ENCODE measurements at regions not wholly inside any gene's neighbourhood (a gene's known extent, or its start where the extent isn't known, plus 50 kb on each side); places are given as distances from the start of the nearest gene placed in this dataset.

- H3K27me3 Mint-ChIP-seq (ENCODE audit: low read depth): no peaks in the 10 kb centered on the region
- H3K9me3 Mint-ChIP-seq (ENCODE audit: low read depth): no peaks in the 10 kb centered on the region
- H3K4me3 Mint-ChIP-seq (ENCODE audit: unreplicated experiment): no peak overlapping the region
- no peak overlapping the region for H3K27ac Mint-ChIP-seq (ENCODE audit: unreplicated experiment)
- H3K4me1 Mint-ChIP-seq (ENCODE audit: low read depth): no peaks in the 10 kb centered on the region
- DNase-seq (ENCODE audit: low spot score): no peak
- H3K36me3 Mint-ChIP-seq (ENCODE audit: low read depth): no peaks in the 10 kb centered on the region
- no peak for TF ChIP-seq CTCF (IDR thresholded peaks at IDR 0.05)
Measured at GRCh38 chr3:178297740-178298139, 238.5 kb upstream of the KCNMB2 start.

- no peak overlapping the region for H3K4me3 Mint-ChIP-seq (ENCODE audit: unreplicated experiment)
- H3K9me3 Mint-ChIP-seq (ENCODE audit: low read depth): no peaks in the 10 kb centered on the region
- no peaks in the 10 kb centered on the region for H3K27me3 Mint-ChIP-seq (ENCODE audit: low read depth)
- peaks cover 4% of the 10 kb centered on the region for H3K4me1 Mint-ChIP-seq (ENCODE audit: low read depth)
- H3K36me3 Mint-ChIP-seq (ENCODE audit: low read depth): no peaks in the 10 kb centered on the region
- H3K27ac Mint-ChIP-seq (ENCODE audit: unreplicated experiment): no peak overlapping the region
- no peak for DNase-seq (ENCODE audit: low spot score)
- TF ChIP-seq CTCF (IDR thresholded peaks at IDR 0.05): no peak
Measured at GRCh38 chr3:178300441-178300959, 235.7 kb upstream of the KCNMB2 start.

GRCh38 chr3:178302966-178303930 lies 233.0 kb upstream of the KCNMB2 start:
- no peak for TF ChIP-seq CTCF (IDR thresholded peaks at IDR 0.05)
- peaks cover 4% of the 10 kb centered on the region for H3K4me1 Mint-ChIP-seq (ENCODE audit: low read depth)
- no peak for DNase-seq (ENCODE audit: low spot score)
- H3K27me3 Mint-ChIP-seq (ENCODE audit: low read depth): no peaks in the 10 kb centered on the region
- H3K4me3 Mint-ChIP-seq (ENCODE audit: unreplicated experiment): no peak overlapping the region
- H3K9me3 Mint-ChIP-seq (ENCODE audit: low read depth): no peaks in the 10 kb centered on the region
- no peaks in the 10 kb centered on the region for H3K36me3 Mint-ChIP-seq (ENCODE audit: low read depth)
- no peak overlapping the region for H3K27ac Mint-ChIP-seq (ENCODE audit: unreplicated experiment)

GRCh38 chr3:178304758-178305467 lies 231.3 kb upstream of the KCNMB2 start:
- Mint-ChIP-seq H3K4me1 (ENCODE audit: low read depth) (peaks cover 4% of the 10 kb centered on the region), H3K27ac (ENCODE audit: unreplicated experiment) (no peak overlapping the region), H3K4me3 (ENCODE audit: unreplicated experiment) (no peak overlapping the region), H3K36me3 (ENCODE audit: low read depth) (no peaks in the 10 kb centered on the region), H3K27me3 (ENCODE audit: low read depth) (no peaks in the 10 kb centered on the region), H3K9me3 (ENCODE audit: low read depth) (peaks cover 5% of the 10 kb centered on the region)
- no peak for DNase-seq (ENCODE audit: low spot score)
- TF ChIP-seq CTCF (IDR thresholded peaks at IDR 0.05): no peak

- Mint-ChIP-seq H3K4me3 (ENCODE audit: unreplicated experiment) (no peak overlapping the region), H3K36me3 (ENCODE audit: low read depth) (no peaks in the 10 kb centered on the region)
- TF ChIP-seq CTCF (IDR thresholded peaks at IDR 0.05): no peak
Measured at GRCh38 chr3:178306432-178307115, 229.7 kb upstream of the KCNMB2 start.

More at GRCh38 chr3:178306432-178307115, 229.7 kb upstream of the KCNMB2 start:
- H3K9me3 Mint-ChIP-seq (ENCODE audit: low read depth): peaks cover 5% of the 10 kb centered on the region
- H3K4me1 Mint-ChIP-seq (ENCODE audit: low read depth): peaks cover 4% of the 10 kb centered on the region
- DNase-seq (ENCODE audit: low spot score): no peak
- no peaks in the 10 kb centered on the region for H3K27me3 Mint-ChIP-seq (ENCODE audit: low read depth)
- no peak overlapping the region for H3K27ac Mint-ChIP-seq (ENCODE audit: unreplicated experiment)

Measured in chondrocyte (in vitro differentiated cells).